Activated T-cell treated with anti-CD3 and anti-CD28 coated beads, Interleukin-2, amount 50 U/mL, for 1 hour (primary cell): ENCODE measurements at regions not wholly inside any gene's neighbourhood (a gene's known extent, or its start where the extent isn't known, plus 50 kb on each side); places are given as distances from the start of the nearest gene placed in this dataset.

Source experiments
- DNase-seq: peaks from one replicate; pipeline ENCODE4 v3.0.0-alpha.2; 2020

- DNase-seq = no peak
Measured at GRCh38 chr13:30026093-30026492, 175.7 kb upstream of the UBL3 start.

- no peak for DNase-seq
Measured at GRCh38 chr13:30025351-30025750, 174.9 kb upstream of the UBL3 start.

GRCh38 chr13:30024125-30024865 lies 173.9 kb upstream of the UBL3 start:
- DNase-seq = no peak

GRCh38 chr13:30023196-30023895 lies 172.9 kb upstream of the UBL3 start:
- no peak for DNase-seq

GRCh38 chr13:30022796-30023195 lies 172.4 kb upstream of the UBL3 start:
- DNase-seq = no peak

GRCh38 chr13:30022256-30022655 lies 171.8 kb upstream of the UBL3 start:
- no peak for DNase-seq

- DNase-seq = no peak
Measured at GRCh38 chr13:30021611-30022010, 171.2 kb upstream of the UBL3 start.

GRCh38 chr13:30020726-30021312 lies 170.4 kb upstream of the UBL3 start:
- DNase-seq = no peak

GRCh38 chr13:30019648-30020626 lies 169.5 kb upstream of the UBL3 start:
- no peak for DNase-seq

- DNase-seq = no peak
Measured at GRCh38 chr13:30017880-30018279, 167.5 kb upstream of the UBL3 start.

GRCh38 chr13:30016398-30016797 lies 166.0 kb upstream of the UBL3 start:
- no peak for DNase-seq

GRCh38 chr13:30009411-30009810 lies 159.0 kb upstream of the UBL3 start:
- DNase-seq = no peak

- DNase-seq = no peak
Measured at GRCh38 chr13:30006246-30006645, 155.8 kb upstream of the UBL3 start.

- DNase-seq = no peak
Measured at GRCh38 chr13:30004204-30004603, 153.8 kb upstream of the UBL3 start.

- no peak for DNase-seq
Measured at GRCh38 chr13:30002577-30002976, 152.2 kb upstream of the UBL3 start.

GRCh38 chr13:30000370-30000765 lies 150.0 kb upstream of the UBL3 start:
- no peak for DNase-seq

GRCh38 chr13:29999492-30000369 lies 149.3 kb upstream of the UBL3 start:
- DNase-seq = no peak

GRCh38 chr13:29996316-29996715 lies 145.9 kb upstream of the UBL3 start:
- DNase-seq = no peak

GRCh38 chr13:29994911-29995595 lies 144.6 kb upstream of the UBL3 start:
- DNase-seq = no peak

- DNase-seq = no peak
Measured at GRCh38 chr13:29993716-29994488, 143.5 kb upstream of the UBL3 start.

GRCh38 chr13:29993196-29993595 lies 142.8 kb upstream of the UBL3 start:
- no peak for DNase-seq
